ENCODE measurements at regions not wholly inside any gene's neighbourhood (a gene's known extent, or its start where the extent isn't known, plus 50 kb on each side); places are given as distances from the start of the nearest gene placed in this dataset.

DNA sequence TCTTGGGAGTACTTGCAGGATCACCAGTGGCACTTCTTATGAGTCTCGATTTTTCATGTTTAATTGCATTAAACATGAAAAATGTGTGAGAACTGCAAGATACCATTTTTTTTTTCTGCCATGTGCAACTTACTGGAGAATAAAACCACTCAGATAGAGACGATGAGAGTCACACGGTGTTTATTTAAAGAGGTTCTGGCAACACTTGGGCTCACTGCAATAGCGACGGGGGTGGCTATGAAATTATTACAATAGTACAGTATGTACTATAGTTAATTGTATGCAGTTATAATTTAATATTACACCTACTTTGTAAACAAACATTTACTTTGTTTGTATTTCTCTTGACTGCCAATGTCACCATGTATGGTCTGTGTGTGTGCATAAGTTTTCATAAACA, 479.8 kb downstream of the NUP35 start:
- no peak overlapping the region for H3K27ac ChIP-seq (ENCODE audit: low read depth in 2 of 2, low read length in 1 of 2)
- no peak overlapping the region for H3K4me3 ChIP-seq (ENCODE audit: low read depth in 2 of 2, low read length in 1 of 2)
- no peak overlapping the region for H3K9ac ChIP-seq
- no peaks in the 10 kb centered on the region for H3K9me2 ChIP-seq
- no peaks in the 10 kb centered on the region for H3K9me3 ChIP-seq
- no peaks in the 10 kb centered on the region for H3K4me1 ChIP-seq (ENCODE audit: control insufficient read depth in 1 of 2, insufficient read depth in 2 of 2, low read depth in 1 of 2, low read length in 1 of 2)
- no peak for DNase-seq
- no peaks in the 10 kb centered on the region for H3K27me3 ChIP-seq (ENCODE audit: insufficient read depth)
- no peak overlapping the region for H2AFZ ChIP-seq (ENCODE audit: low read depth)
- no peaks in the 10 kb centered on the region for H3K36me3 ChIP-seq (replicated peaks in 1 of 2; ENCODE audit: control insufficient read depth in 1 of 2, insufficient read depth in 2 of 2, low read length in 1 of 2)
- WGBS (ENCODE audit: low lambda C conversion rate) = 59% methylated on average over 5 of the region's 5 CpGs
- H3K79me2 ChIP-seq (ENCODE audit: insufficient read depth) = no peaks in the 10 kb centered on the region
- TF ChIP-seq SMC3 (IDR thresholded peaks at IDR 0.05; ENCODE audit: low read depth, low read length) (no peak), ELF1 (IDR thresholded peaks at IDR 0.05) (no peak), FOXM1 (IDR thresholded peaks at IDR 0.05; ENCODE audit: low read depth) (no peak), YY1 (IDR thresholded peaks at IDR 0.05; ENCODE audit: low read depth) (no peak), NFIC (IDR thresholded peaks at IDR 0.05; ENCODE audit: borderline replicate concordance) (no peak), USF1 (IDR thresholded peaks at IDR 0.05; ENCODE audit: borderline replicate concordance, low read depth) (no peak), GABPA (IDR thresholded peaks at IDR 0.05; ENCODE audit: low read depth) (no peak), EP300 (IDR thresholded peaks at IDR 0.05; ENCODE audit: borderline replicate concordance in 1 of 2, low read depth in 1 of 2, low read length in 1 of 2) (no peak), RCOR1 (IDR thresholded peaks at IDR 0.05; ENCODE audit: low read length) (no peak), EZH2phosphoT487 (IDR thresholded peaks at IDR 0.05; ENCODE audit: borderline replicate concordance, low read depth) (no peak), MEF2A (IDR thresholded peaks at IDR 0.05; ENCODE audit: borderline replicate concordance, low read depth) (no peak), CTCF (IDR thresholded peaks at IDR 0.05) (no peak), IRF3 (IDR thresholded peaks at IDR 0.05; ENCODE audit: low read depth, low read length) (no peak), USF2 (IDR thresholded peaks at IDR 0.05; ENCODE audit: borderline replicate concordance, low read depth, low read length) (no peak), RFX5 (IDR thresholded peaks at IDR 0.05; ENCODE audit: low read length) (no peak)
- TF ChIP-seq, protein P1, sequence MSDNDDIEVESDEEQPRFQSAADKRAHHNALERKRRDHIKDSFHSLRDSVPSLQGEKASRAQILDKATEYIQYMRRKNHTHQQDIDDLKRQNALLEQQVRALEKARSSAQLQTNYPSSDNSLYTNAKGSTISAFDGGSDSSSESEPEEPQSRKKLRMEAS (IDR thresholded peaks at IDR 0.05; ENCODE audit: low read depth) = no peak
- TF ChIP-seq, protein P2, sequence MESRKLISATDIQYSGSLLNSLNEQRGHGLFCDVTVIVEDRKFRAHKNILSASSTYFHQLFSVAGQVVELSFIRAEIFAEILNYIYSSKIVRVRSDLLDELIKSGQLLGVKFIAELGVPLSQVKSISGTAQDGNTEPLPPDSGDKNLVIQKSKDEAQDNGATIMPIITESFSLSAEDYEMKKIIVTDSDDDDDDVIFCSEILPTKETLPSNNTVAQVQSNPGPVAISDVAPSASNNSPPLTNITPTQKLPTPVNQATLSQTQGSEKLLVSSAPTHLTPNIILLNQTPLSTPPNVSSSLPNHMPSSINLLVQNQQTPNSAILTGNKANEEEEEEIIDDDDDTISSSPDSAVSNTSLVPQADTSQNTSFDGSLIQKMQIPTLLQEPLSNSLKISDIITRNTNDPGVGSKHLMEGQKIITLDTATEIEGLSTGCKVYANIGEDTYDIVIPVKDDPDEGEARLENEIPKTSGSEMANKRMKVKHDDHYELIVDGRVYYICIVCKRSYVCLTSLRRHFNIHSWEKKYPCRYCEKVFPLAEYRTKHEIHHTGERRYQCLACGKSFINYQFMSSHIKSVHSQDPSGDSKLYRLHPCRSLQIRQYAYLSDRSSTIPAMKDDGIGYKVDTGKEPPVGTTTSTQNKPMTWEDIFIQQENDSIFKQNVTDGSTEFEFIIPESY (IDR thresholded peaks at IDR 0.05; ENCODE audit: borderline replicate concordance, low read depth) = no peak
- ChIA-PET CTCF (no interaction called here), POLR2A (no interaction called here)
- H4K20me1 ChIP-seq (ENCODE audit: insufficient read depth) = no peaks in the 10 kb centered on the region
- no peaks in the 10 kb centered on the region for H3F3A ChIP-seq (replicated peaks; ENCODE audit: insufficient read depth)
- H3K4me2 ChIP-seq = no peak overlapping the region

Data from SK-N-SH (cell line).